Breast epithelium (tissue), 4 donors: ENCODE measurements at regions not wholly inside any gene's neighbourhood (a gene's known extent, or its start where the extent isn't known, plus 50 kb on each side); places are given as distances from the start of the nearest gene placed in this dataset.

Source experiments
- DNase-seq, 2 donors: peaks; one replicate each; pipeline ENCODE4 v3.0.0-alpha.2; 2019; ENCODE audit warnings: low spot score in 2 of 2
- H3K27ac ChIP-seq, 2 donors: fragments of 200-600 bp; sonication (generic) in 1 of 2; one replicate each; pipeline ENCODE4 v1.5.1; 2016 to 2019; ENCODE audit warnings: mild to moderate bottlenecking in 1 of 2
- H3K27me3 ChIP-seq, 2 donors: fragments of 200-600 bp; sonication (generic) in 1 of 2; one replicate each; pipeline versions ENCODE4 v1.5.1 to v1.6.0; 2017 to 2019; ENCODE audit warnings: control low read depth in 1 of 2, mild to moderate bottlenecking in 1 of 2
- H3K36me3 ChIP-seq: fragments of 200-600 bp; one replicate; pipeline ENCODE4 v1.5.1; 2019
- H3K4me1 ChIP-seq, 2 donors: fragments of 200-600 bp; sonication (generic); one replicate each; pipeline ENCODE4 v1.5.1; 2016 to 2019; ENCODE audit warnings: control low read depth in 1 of 2
- H3K4me3 ChIP-seq, 3 donors: fragments of 200-600 bp; sonication (generic); 1 replicate in 2 of 3; 2 replicates in 1 of 3; pipeline ENCODE4 v1.5.1; 2016 to 2019; ENCODE audit warnings: mild to moderate bottlenecking in 3 of 3, moderate library complexity in 2 of 3
- H3K9me3 ChIP-seq, 2 donors: fragments of 200-600 bp; sonication (generic) in 1 of 2; one replicate each; pipeline ENCODE4 v1.5.1; 2016 to 2019; ENCODE audit warnings: control low read depth in 1 of 2
- CTCF ChIP-seq, 3 donors: fragments of 450-650 bp; IDR thresholded peaks; one replicate each; pipeline ENCODE4 v1.5.1; 2016 to 2017; ENCODE audit warnings: antibody characterized with exemption in 3 of 3, mild to moderate bottlenecking in 3 of 3, moderate library complexity in 3 of 3
- POLR2A ChIP-seq: fragments of 450-650 bp; IDR thresholded peaks from one replicate; pipeline ENCODE4 v1.6.1; 2016; ENCODE audit warnings: antibody characterized with exemption, mild to moderate bottlenecking, moderate library complexity
- POLR2AphosphoS5 ChIP-seq, 3 donors: sonication (generic); formaldehyde crosslinking; IDR thresholded peaks; one replicate each; pipeline ENCODE4 v1.6.1; 2017; ENCODE audit warnings: antibody characterized with exemption in 3 of 3
- intact Hi-C: fragments of 100-400 bp; cut with DNase I; formaldehyde crosslinking; loops from one replicate; pipeline ENCODE4 v1.15.1; 2023; ENCODE audit warnings: low total_unique reads

GRCh38 chr22:47768027-47768426, 1005.6 kb downstream of the TBC1D22A start:
- TF ChIP-seq POLR2A (no peak), POLR2AphosphoS5 (IDR thresholded peaks at IDR 0.05) (no peak), CTCF (IDR thresholded peaks at IDR 0.05) (no peak)
- peaks cover 0 to 30% of the 10 kb centered on the region in 2 donors for H3K27me3 ChIP-seq
- DNase-seq: no peak
- no peaks in the 10 kb centered on the region for H3K9me3 ChIP-seq
- no peak overlapping the region for H3K4me3 ChIP-seq
- intact Hi-C loops: no loop called here
- no peaks in the 10 kb centered on the region for H3K36me3 ChIP-seq
- H3K27ac ChIP-seq: no peak overlapping the region
- no peaks in the 10 kb centered on the region for H3K4me1 ChIP-seq

GRCh38 chr22:47767403-47767802, 1005.0 kb downstream of the TBC1D22A start:
- DNase-seq: no peak
- no peak overlapping the region for H3K4me3 ChIP-seq
- H3K36me3 ChIP-seq: no peaks in the 10 kb centered on the region
- no peak overlapping the region for H3K27ac ChIP-seq
- peaks cover 0 to 30% of the 10 kb centered on the region in 2 donors for H3K27me3 ChIP-seq
- TF ChIP-seq POLR2A: no peak
- TF ChIP-seq CTCF (IDR thresholded peaks at IDR 0.05): no peak
- TF ChIP-seq POLR2AphosphoS5 (IDR thresholded peaks at IDR 0.05): no peak
- H3K4me1 ChIP-seq: no peaks in the 10 kb centered on the region
- no peaks in the 10 kb centered on the region for H3K9me3 ChIP-seq
- intact Hi-C loops: no loop called here

- no peaks in the 10 kb centered on the region for H3K4me1 ChIP-seq
- no peaks in the 10 kb centered on the region for H3K9me3 ChIP-seq
- H3K27ac ChIP-seq: no peak overlapping the region
- peaks cover 0 to 39% of the 10 kb centered on the region in 2 donors for H3K27me3 ChIP-seq
- H3K36me3 ChIP-seq: no peaks in the 10 kb centered on the region
- no peak overlapping the region for H3K4me3 ChIP-seq
- TF ChIP-seq CTCF (IDR thresholded peaks at IDR 0.05): no peak
- TF ChIP-seq POLR2A: no peak
- no peak for TF ChIP-seq POLR2AphosphoS5 (IDR thresholded peaks at IDR 0.05)
- intact Hi-C loops: no loop called here
- DNase-seq: no peak
These were observed 1003.3 kb downstream of the TBC1D22A start for GRCh38 chr22:47765757-47766156.

GRCh38 chr22:47762141-47762540, 999.7 kb downstream of the TBC1D22A start:
- DNase-seq: no peak

GRCh38 chr22:47759909-47760308, 997.5 kb downstream of the TBC1D22A start:
- no peak for DNase-seq
- Histone ChIP-seq H3K4me1 (no peaks in the 10 kb centered on the region), H3K27me3 (peaks cover 0 to 38% of the 10 kb centered on the region in 2 donors), H3K27ac (no peak overlapping the region), H3K36me3 (no peaks in the 10 kb centered on the region), H3K9me3 (no peaks in the 10 kb centered on the region), H3K4me3 (no peak overlapping the region)
- intact Hi-C loops: no loop called here
- TF ChIP-seq POLR2AphosphoS5 (IDR thresholded peaks at IDR 0.05) (no peak), POLR2A (no peak), CTCF (IDR thresholded peaks at IDR 0.05) (no peak)

More at GRCh38 chr22:47762141-47762540, 999.7 kb downstream of the TBC1D22A start:
- intact Hi-C loops: no loop called here
- Histone ChIP-seq H3K27ac (no peak overlapping the region), H3K27me3 (peaks cover 0 to 52% of the 10 kb centered on the region in 2 donors), H3K4me1 (no peaks in the 10 kb centered on the region), H3K4me3 (no peak overlapping the region), H3K36me3 (no peaks in the 10 kb centered on the region), H3K9me3 (no peaks in the 10 kb centered on the region)
- TF ChIP-seq POLR2AphosphoS5 (IDR thresholded peaks at IDR 0.05) (no peak), CTCF (IDR thresholded peaks at IDR 0.05) (no peak), POLR2A (no peak)
